ENCODE measurements at regions not wholly inside any gene's neighbourhood (a gene's known extent, or its start where the extent isn't known, plus 50 kb on each side); places are given as distances from the start of the nearest gene placed in this dataset.

DNA sequence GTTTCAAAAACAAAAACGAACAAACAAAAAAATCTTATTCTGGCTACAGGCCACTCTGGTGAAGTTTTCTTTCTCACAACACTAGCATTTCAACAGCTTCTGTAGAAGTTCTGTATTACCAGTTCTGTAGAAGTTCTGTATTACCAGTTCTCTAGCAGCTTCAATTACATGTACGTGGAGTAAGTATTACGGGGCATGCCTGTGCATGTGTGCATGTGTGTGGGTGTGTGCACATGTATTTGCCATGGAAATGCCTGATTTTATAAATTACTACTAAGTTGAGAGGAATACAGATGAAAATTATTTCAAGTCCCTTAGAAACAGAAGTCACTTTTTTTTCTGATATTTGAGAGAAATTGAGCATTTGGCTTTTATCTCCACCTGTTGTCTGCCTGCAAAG lies 414.2 kb downstream of the FOXO1 start:
- H3K9ac ChIP-seq (ENCODE audit: insufficient read depth in 1 of 2, low read depth in 2 of 2, low read length in 2 of 2), result no peak overlapping the region
- no peak for DNase-seq (ENCODE audit: extremely low read depth in 1 of 4, low spot score in 3 of 4)
- no TSS peak for BruUV-seq (replicated peaks)
- 0% methylated on average over 3 of the region's 3 CpGs for WGBS (ENCODE audit: insufficient coverage, low coverage, missing lambda C conversion rate)
- no peaks in the 10 kb centered on the region for H3K4me1 ChIP-seq (replicated peaks in 1 of 2; ENCODE audit: control insufficient read depth in 2 of 2, insufficient read depth in 2 of 2, low read length in 2 of 2)
- FAIRE-seq, result no peak
- H3K4me3 ChIP-seq, result no peak overlapping the region
- H3K4me2 ChIP-seq (ENCODE audit: insufficient read depth, low read length), result no peak overlapping the region
- H3K27ac ChIP-seq (ENCODE audit: extremely low read depth, low read depth, low read length), result no peak overlapping the region
- no peak for ATAC-seq
- no peaks in the 10 kb centered on the region for H3K9me3 ChIP-seq (replicated peaks; ENCODE audit: control insufficient read depth, insufficient read depth, low read depth, low read length)
- H4K20me1 ChIP-seq (replicated peaks; ENCODE audit: control insufficient read depth, insufficient read depth, low read length), result no peaks in the 10 kb centered on the region
- POLR2A ChIA-PET, result no interaction called here
- H3K27me3 ChIP-seq (ENCODE audit: control insufficient read depth in 2 of 2, insufficient read depth in 2 of 2, low read length in 2 of 2), result no peaks in the 10 kb centered on the region
- CTCF ChIA-PET (ENCODE audit: low intra/inter-chr PET ratio), result no interaction called here
- TF ChIP-seq KDM2B (CRISPR knock-in tag; IDR thresholded peaks at IDR 0.05) (no peak), ZNF75A (CRISPR knock-in tag; IDR thresholded peaks at IDR 0.05) (no peak), CBX2 (IDR thresholded peaks at IDR 0.05; ENCODE audit: insufficient read depth, low read length, poor library complexity, severe bottlenecking) (no peak), HIVEP1 (CRISPR knock-in tag; IDR thresholded peaks at IDR 0.05) (no peak), NFIC (IDR thresholded peaks at IDR 0.05) (no peak), CREB1 (IDR thresholded peaks at IDR 0.05) (no peak), CREB1 (CRISPR knock-in tag; IDR thresholded peaks at IDR 0.05) (no peak)
- TF ChIP-seq, protein P1, sequence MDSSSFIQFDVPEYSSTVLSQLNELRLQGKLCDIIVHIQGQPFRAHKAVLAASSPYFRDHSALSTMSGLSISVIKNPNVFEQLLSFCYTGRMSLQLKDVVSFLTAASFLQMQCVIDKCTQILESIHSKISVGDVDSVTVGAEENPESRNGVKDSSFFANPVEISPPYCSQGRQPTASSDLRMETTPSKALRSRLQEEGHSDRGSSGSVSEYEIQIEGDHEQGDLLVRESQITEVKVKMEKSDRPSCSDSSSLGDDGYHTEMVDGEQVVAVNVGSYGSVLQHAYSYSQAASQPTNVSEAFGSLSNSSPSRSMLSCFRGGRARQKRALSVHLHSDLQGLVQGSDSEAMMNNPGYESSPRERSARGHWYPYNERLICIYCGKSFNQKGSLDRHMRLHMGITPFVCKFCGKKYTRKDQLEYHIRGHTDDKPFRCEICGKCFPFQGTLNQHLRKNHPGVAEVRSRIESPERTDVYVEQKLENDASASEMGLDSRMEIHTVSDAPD (CRISPR knock-in tag; IDR thresholded peaks at IDR 0.05), result no peak
- no peaks in the 10 kb centered on the region for H3K36me3 ChIP-seq (ENCODE audit: control insufficient read depth, insufficient read depth, low read length)
- H3K79me2 ChIP-seq (ENCODE audit: control insufficient read depth, insufficient read depth, low read length), result no peaks in the 10 kb centered on the region
- intact Hi-C loops (cut with micrococcal nuclease), result no loop called here
- H3K9me1 ChIP-seq (ENCODE audit: control insufficient read depth, insufficient read depth, low read length), result no peaks in the 10 kb centered on the region
- no peak overlapping the region for H2AFZ ChIP-seq (ENCODE audit: low read depth, low read length)
- in situ Hi-C loops (cut with MboI), result no loop called here
